Coronary artery (tissue), 2 donors: ENCODE measurements at regions not wholly inside any gene's neighbourhood (a gene's known extent, or its start where the extent isn't known, plus 50 kb on each side); places are given as distances from the start of the nearest gene placed in this dataset.
"Not testable (repeated sequence)": the region's sequence is repeated elsewhere in the genome, so short reads cannot be mapped to it uniquely, and the experiment has no call there.

Experiments
- DNase-seq: peaks from one replicate; pipeline ENCODE4 v3.0.0-alpha.2; 2017; ENCODE audit warnings: low spot score
- H3K27ac ChIP-seq, 2 donors: fragments of 200-600 bp; sonication (generic); one replicate each; pipeline ENCODE4 v1.5.1; 2016 to 2019
- H3K4me3 ChIP-seq: fragments of 200-600 bp; sonication (generic); 2 replicates; pipeline ENCODE4 v1.5.1; 2016; ENCODE audit warnings: mild to moderate bottlenecking, moderate library complexity
- CTCF ChIP-seq: fragments of 200-600 bp; sonication (generic); IDR thresholded peaks from one replicate; pipeline ENCODE4 v1.5.1; 2019; ENCODE audit warnings: antibody characterized with exemption

DNA sequence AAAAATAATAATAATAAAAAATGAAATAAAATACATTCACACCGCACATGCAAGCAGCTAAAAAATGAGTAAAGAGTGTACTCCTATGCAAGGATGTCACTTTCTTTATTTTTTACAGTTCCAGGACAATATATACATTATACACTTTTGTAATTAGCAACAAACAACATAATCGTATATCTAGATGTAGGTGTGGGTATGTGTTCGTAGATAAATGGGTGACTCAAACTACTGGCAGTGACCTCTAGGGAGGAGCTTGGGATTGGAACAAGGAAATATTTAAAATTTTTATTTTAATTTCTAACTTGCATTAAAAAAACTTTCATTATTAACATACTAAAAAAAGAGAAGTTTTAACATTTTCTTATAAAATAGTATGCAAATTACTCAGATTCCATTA, 86.1 kb upstream of the MYLIP start:
- TF ChIP-seq CTCF: no peak
- no peak overlapping the region for H3K4me3 ChIP-seq
- DNase-seq: no peak
- H3K27ac ChIP-seq: no peak overlapping the region

DNA sequence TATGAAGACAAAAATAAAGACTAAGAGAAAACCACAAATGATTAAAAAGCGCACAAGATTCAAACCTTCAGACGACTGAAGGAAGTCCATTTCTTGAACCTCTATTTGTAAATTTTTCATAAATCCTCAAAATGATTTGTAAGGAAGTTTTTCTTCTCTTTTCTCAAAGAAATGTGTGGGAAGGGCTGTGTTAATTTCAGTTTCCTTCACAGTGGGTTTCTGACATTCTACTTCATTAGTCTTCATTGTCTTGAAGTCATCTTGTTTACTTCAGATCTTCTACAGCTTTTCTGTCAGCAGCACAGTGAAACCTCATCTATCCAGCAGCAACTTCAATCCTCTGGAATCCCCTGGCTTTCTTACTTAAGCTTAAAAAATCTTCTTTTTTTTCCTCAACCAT, 87.6 kb upstream of the MYLIP start:
- no peak for DNase-seq
- Histone ChIP-seq H3K27ac (no peak overlapping the region), H3K4me3 (no peak overlapping the region)
- no peak for TF ChIP-seq CTCF

DNA sequence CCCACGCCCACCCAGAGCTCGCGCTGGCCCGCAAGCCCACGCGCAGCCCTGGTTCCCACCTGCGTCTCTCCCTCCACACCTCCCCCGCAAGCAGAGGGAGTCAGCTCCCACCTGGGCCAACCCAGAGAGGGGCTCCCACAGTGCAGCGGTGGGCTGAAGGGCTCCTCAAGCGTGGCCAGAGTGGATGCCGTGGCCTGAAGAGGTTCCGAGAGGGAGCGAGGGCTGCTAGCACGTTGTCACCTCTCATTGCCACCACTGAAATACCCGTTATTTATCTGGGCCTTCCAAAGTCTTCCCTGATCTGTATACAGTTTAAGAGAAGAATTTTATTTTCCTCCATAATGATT, 88.3 kb upstream of the MYLIP start:
- Histone ChIP-seq H3K27ac (no peak overlapping the region), H3K4me3 (no peak overlapping the region)
- DNase-seq: no peak
- TF ChIP-seq CTCF: no peak

GRCh38 chr6:16039892-16040627, 88.8 kb upstream of the MYLIP start:
- not testable (repeated sequence) for DNase-seq, H3K27ac ChIP-seq

DNA sequence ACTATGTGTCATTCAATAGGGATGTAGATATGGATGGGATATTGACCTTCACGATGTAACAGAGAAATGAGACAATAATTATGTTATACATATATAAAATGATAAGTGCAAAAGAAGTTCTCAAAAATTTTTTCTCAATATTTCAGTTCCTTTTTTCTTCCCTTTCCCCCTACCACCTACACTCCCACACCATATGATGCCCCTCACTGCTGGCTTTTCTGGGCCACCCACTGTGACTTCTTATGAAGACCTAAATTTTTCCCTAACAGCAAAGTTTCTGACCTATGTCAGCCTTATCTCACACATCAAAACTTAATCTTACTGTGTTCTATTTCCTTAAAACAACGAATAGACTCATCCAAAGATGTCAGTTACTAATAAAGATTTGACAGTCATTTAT, 89.9 kb upstream of the MYLIP start:
- H3K27ac ChIP-seq: no peak overlapping the region
- TF ChIP-seq CTCF: no peak
- no peak for DNase-seq
- H3K4me3 ChIP-seq: no peak overlapping the region

More at GRCh38 chr6:16039892-16040627, 88.8 kb upstream of the MYLIP start:
- not testable (repeated sequence) for H3K4me3 ChIP-seq

GRCh38 chr6:16035488-16036080, 93.3 kb upstream of the MYLIP start:
- TF ChIP-seq CTCF: no peak
- H3K27ac ChIP-seq: no peak overlapping the region
- no peak for DNase-seq
- no peak overlapping the region for H3K4me3 ChIP-seq

DNA sequence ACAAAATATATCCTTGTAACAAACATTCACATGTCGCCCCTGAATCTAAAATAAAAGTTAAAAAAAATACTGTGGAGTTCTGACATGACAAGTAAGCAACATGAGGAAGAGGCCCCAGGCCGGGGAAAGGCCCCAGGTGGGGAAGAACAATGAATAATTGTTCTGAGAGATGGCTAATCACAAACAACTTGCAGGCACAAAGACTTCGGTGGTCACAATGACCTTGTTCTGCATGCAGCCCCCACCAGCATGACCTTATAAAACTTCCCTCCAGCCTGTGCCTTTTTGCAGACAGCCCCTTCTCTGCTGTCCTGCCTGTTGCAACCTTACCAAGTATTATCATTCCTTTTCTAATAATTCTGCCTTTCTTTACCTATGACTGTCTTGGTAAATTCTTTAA, 95.7 kb upstream of the MYLIP start:
- Histone ChIP-seq H3K27ac (no peak overlapping the region), H3K4me3 (no peak overlapping the region)
- no peak for DNase-seq
- no peak for TF ChIP-seq CTCF
